PC-3 (cell line): ENCODE measurements at regions not wholly inside any gene's neighbourhood (a gene's known extent, or its start where the extent isn't known, plus 50 kb on each side); places are given as distances from the start of the nearest gene placed in this dataset.

Source experiments
- CTCF ChIP-seq: fragments of 300-600 bp; sonication (generic); conservative IDR thresholded peaks from 2 replicates; pipeline ENCODE4 v1.5.1; 2017; ENCODE audit warnings: antibody characterized with exemption, low read depth, mild to moderate bottlenecking, low read length
- EZH2phosphoT487 ChIP-seq: fragments of 300-600 bp; sonication (generic); IDR thresholded peaks from 2 replicates; pipeline ENCODE4 v1.6.1; 2018; ENCODE audit warnings: mild to moderate bottlenecking, antibody characterized with exemption, low read length, borderline replicate concordance

GRCh38 chr5:68372161-68372560, 156.6 kb downstream of the PIK3R1 start:
- TF ChIP-seq EZH2phosphoT487 = no peak
- no peak for TF ChIP-seq CTCF
